ENCODE measurements at regions not wholly inside any gene's neighbourhood (a gene's known extent, or its start where the extent isn't known, plus 50 kb on each side); places are given as distances from the start of the nearest gene placed in this dataset.

GRCh38 chr20:6530254-6530653, 237.2 kb upstream of the BMP2 start:
- no peak for TF ChIP-seq CTCF (CRISPR knock-in tag; IDR thresholded peaks at IDR 0.05)
- TF ChIP-seq USF2 (IDR thresholded peaks at IDR 0.05; ENCODE audit: low read depth, low read length), result no peak
- no peak for TF ChIP-seq USF2 (CRISPR knock-in tag; IDR thresholded peaks at IDR 0.05; ENCODE audit: borderline replicate concordance)
- TF ChIP-seq ZNF589 (CRISPR knock-in tag; conservative IDR thresholded peaks at IDR 0.05), result no peak
- TF ChIP-seq SMC3 (IDR thresholded peaks at IDR 0.05; ENCODE audit: low read length), result no peak
- TF ChIP-seq SRSF1 (optimal IDR thresholded peaks at IDR 0.05; ENCODE audit: low read depth, low read length), result no peak
- TF ChIP-seq FOXK1 (CRISPR knock-in tag; IDR thresholded peaks at IDR 0.05; ENCODE audit: borderline replicate concordance, low read depth), result no peak
- no peak for TF ChIP-seq ZBTB37 (CRISPR knock-in tag; IDR thresholded peaks at IDR 0.05)
- no peak for TF ChIP-seq ATRX (CRISPR knock-in tag; IDR thresholded peaks at IDR 0.05; ENCODE audit: borderline replicate concordance)
- no peak for TF ChIP-seq MTA3 (CRISPR knock-in tag; IDR thresholded peaks at IDR 0.05)
- TF ChIP-seq JUN (CRISPR knock-in tag; IDR thresholded peaks at IDR 0.05), result no peak
- no peak for TF ChIP-seq HNF4A (CRISPR knock-in tag; IDR thresholded peaks at IDR 0.05)
- TF ChIP-seq ZNF44 (CRISPR knock-in tag; IDR thresholded peaks at IDR 0.05), result no peak
